OCI-LY1 (cell line): ENCODE measurements at regions not wholly inside any gene's neighbourhood (a gene's known extent, or its start where the extent isn't known, plus 50 kb on each side); places are given as distances from the start of the nearest gene placed in this dataset.

ENCODE experiments used
- H2AFZ ChIP-seq: fragments of 200-600 bp; sonication (generic), shearing (Covaris generic); 2 replicates; pipeline ENCODE4 v1.6.0; 2014; ENCODE audit warnings: antibody characterized with exemption, mild to moderate bottlenecking, low read length
- H3F3A ChIP-seq: fragments of 200-600 bp; sonication (generic), shearing (Covaris generic); 2 replicates; pipeline ENCODE4 v1.6.0; 2014; ENCODE audit warnings: mild to moderate bottlenecking, antibody characterized with exemption, low read length, moderate library complexity; ENCODE audit not compliant: insufficient read depth
- H3K27ac ChIP-seq: fragments of 200-600 bp; sonication (generic); 2 replicates; pipeline ENCODE4 v1.5.1; 2014; ENCODE audit warnings: low read length, mixed run types, mild to moderate bottlenecking, low read depth; ENCODE audit not compliant: poor library complexity, severe bottlenecking
- H3K27me3 ChIP-seq: fragments of 200-600 bp; sonication (generic); 2 replicates; pipeline ENCODE4 v1.6.0; 2014; ENCODE audit warnings: antibody characterized with exemption, mild to moderate bottlenecking, low read length, moderate library complexity; ENCODE audit not compliant: insufficient read depth
- H3K36me3 ChIP-seq: fragments of 200-600 bp; sonication (generic); 2 replicates; pipeline ENCODE4 v1.6.1; 2014; ENCODE audit warnings: mild to moderate bottlenecking, antibody characterized with exemption, low read length, moderate library complexity, mixed read lengths; ENCODE audit not compliant: insufficient read depth
- H3K4me1 ChIP-seq: fragments of 200-600 bp; sonication (generic); 2 replicates; pipeline ENCODE4 v1.5.1; 2014; ENCODE audit warnings: mild to moderate bottlenecking, low read length, moderate library complexity; ENCODE audit not compliant: insufficient read depth, severe bottlenecking
- H3K4me2 ChIP-seq: fragments of 200-600 bp; sonication (generic), shearing (Covaris generic); 2 replicates; pipeline ENCODE4 v1.6.1; 2014; ENCODE audit warnings: low read length
- H3K4me3 ChIP-seq: fragments of 200-600 bp; sonication (generic); 2 replicates; pipeline ENCODE4 v1.5.1; 2014; ENCODE audit warnings: low read length, low read depth, mild to moderate bottlenecking, mixed read lengths; ENCODE audit not compliant: poor library complexity, severe bottlenecking
- H3K79me2 ChIP-seq: fragments of 200-600 bp; shearing (Covaris generic); 2 replicates; pipeline ENCODE4 v1.6.1; 2016; ENCODE audit warnings: mixed run types, low read length, mixed read lengths; ENCODE audit not compliant: insufficient read depth
- H3K9ac ChIP-seq: fragments of 200-600 bp; sonication (generic), shearing (Covaris generic); 2 replicates; pipeline ENCODE4 v1.6.1; 2014; ENCODE audit warnings: mild to moderate bottlenecking, low read length, mixed read lengths
- H3K9me2 ChIP-seq: fragments of 200-600 bp; sonication (generic), shearing (Covaris generic); 2 replicates; pipeline ENCODE4 v1.6.1; 2014; ENCODE audit warnings: low read depth, mild to moderate bottlenecking, low read length, mixed read lengths
- H3K9me3 ChIP-seq: fragments of 200-600 bp; shearing (Covaris generic); 2 replicates; pipeline ENCODE4 v1.6.1; 2014; ENCODE audit warnings: low read length, mixed read lengths
- H4K20me1 ChIP-seq: fragments of 200-600 bp; sonication (generic), shearing (Covaris generic); 2 replicates; pipeline ENCODE4 v1.6.0; 2016; ENCODE audit warnings: mild to moderate bottlenecking, low read length; ENCODE audit not compliant: insufficient read depth
- EZH2 ChIP-seq: fragments of 200-600 bp; sonication (generic), shearing (Covaris generic); IDR thresholded peaks from 2 replicates; pipeline ENCODE4 v1.8.0; 2017; ENCODE audit warnings: borderline replicate concordance, mixed run types, mild to moderate bottlenecking, antibody characterized with exemption, low read length, moderate library complexity, mixed read lengths
- TF ChIP-seq, protein P1 (sequence below): fragments of 200-600 bp; sonication (generic), shearing (Covaris generic); IDR thresholded peaks from 2 replicates; pipeline ENCODE4 v1.5.1; 2017; ENCODE audit warnings: mild to moderate bottlenecking, antibody characterized with exemption, low read length, moderate library complexity, mixed read lengths

DNA sequence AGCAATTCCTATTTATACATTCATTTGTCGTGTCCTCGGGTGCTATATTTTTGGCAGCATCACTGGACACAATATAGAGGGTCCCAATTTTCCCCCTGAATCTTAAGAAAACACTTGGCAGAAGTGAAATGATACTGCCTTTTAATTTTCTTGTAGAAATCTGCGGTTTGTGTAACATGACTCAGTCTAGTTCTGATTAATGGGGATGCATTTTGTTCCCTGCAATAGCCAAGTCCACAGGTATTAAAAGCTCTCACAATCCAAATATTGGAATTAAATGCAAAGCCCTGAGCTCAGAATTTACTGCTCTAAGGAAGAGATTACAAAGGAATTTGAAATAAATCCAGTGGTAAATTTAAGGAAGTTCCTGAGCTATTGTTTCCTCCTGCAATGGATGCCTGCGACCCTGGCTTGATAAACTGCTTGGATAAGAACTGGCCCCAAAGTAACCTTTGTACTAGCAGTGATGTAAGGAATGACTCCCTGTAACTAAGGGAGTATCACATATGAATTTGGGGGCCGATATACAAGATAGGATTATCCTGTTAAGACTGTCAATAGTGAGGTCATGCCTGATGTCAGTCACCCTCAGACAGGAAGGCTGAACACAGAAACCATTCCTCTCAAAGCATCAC is 349.7 kb upstream of the C1orf87 start:
- no peaks in the 10 kb centered on the region for H3K4me1 ChIP-seq
- no peak overlapping the region for H3K4me2 ChIP-seq
- no peak overlapping the region for H3K4me3 ChIP-seq
- no peaks in the 10 kb centered on the region for H3K79me2 ChIP-seq
- no peak overlapping the region for H3K27ac ChIP-seq
- H3K9me2 ChIP-seq: no peaks in the 10 kb centered on the region
- H3K27me3 ChIP-seq: no peaks in the 10 kb centered on the region
- no peaks in the 10 kb centered on the region for H3F3A ChIP-seq
- no peak overlapping the region for H2AFZ ChIP-seq
- no peaks in the 10 kb centered on the region for H3K9me3 ChIP-seq
- no peaks in the 10 kb centered on the region for H3K36me3 ChIP-seq
- H3K9ac ChIP-seq: no peak overlapping the region
- no peak for TF ChIP-seq EZH2
- TF ChIP-seq, protein P1, sequence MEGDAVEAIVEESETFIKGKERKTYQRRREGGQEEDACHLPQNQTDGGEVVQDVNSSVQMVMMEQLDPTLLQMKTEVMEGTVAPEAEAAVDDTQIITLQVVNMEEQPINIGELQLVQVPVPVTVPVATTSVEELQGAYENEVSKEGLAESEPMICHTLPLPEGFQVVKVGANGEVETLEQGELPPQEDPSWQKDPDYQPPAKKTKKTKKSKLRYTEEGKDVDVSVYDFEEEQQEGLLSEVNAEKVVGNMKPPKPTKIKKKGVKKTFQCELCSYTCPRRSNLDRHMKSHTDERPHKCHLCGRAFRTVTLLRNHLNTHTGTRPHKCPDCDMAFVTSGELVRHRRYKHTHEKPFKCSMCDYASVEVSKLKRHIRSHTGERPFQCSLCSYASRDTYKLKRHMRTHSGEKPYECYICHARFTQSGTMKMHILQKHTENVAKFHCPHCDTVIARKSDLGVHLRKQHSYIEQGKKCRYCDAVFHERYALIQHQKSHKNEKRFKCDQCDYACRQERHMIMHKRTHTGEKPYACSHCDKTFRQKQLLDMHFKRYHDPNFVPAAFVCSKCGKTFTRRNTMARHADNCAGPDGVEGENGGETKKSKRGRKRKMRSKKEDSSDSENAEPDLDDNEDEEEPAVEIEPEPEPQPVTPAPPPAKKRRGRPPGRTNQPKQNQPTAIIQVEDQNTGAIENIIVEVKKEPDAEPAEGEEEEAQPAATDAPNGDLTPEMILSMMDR: no peak
- no peaks in the 10 kb centered on the region for H4K20me1 ChIP-seq

DNA sequence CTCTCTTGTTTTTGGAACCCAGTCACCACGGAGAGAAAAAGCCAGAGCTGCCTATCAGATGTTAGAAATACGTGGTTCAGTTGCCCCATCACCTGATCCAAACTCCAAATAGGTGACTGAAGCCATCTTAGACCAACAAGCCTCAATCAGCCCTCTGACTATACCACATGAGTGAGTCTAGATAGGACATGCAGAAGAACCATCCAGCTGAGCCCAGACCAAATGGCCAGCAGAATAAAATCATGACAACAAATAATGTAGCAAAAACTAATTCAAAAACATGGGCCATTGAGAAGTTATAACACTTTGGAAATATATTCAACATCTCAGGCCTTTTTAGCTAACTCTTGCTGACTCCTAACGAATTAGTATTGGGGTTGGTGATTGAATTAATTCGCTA is 348.4 kb upstream of the C1orf87 start:
- H4K20me1 ChIP-seq: no peaks in the 10 kb centered on the region

DNA sequence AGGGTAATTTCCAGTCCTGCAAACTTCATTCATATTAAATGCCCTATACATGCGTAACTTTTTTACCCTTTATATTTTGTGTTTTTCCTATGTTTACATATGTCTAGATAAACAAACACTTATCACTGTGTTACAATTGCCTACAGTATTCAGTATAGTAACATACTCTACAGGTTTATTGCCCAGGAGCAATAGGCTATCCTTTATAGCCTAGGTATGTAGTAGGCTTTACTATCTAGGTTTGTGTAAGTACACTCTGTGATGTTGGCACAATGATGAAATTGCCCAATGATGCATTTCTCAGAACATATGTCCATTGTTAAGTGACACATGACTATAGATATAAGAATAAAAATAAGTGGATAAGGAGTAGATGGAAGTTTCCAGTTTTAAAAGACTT is 345.5 kb upstream of the C1orf87 start:
- Histone ChIP-seq H2AFZ (no peak overlapping the region), H3F3A (no peaks in the 10 kb centered on the region), H3K27me3 (no peaks in the 10 kb centered on the region), H3K4me2 (no peak overlapping the region), H3K27ac (no peak overlapping the region), H4K20me1 (no peaks in the 10 kb centered on the region), H3K4me3 (no peak overlapping the region), H3K9me2 (no peaks in the 10 kb centered on the region), H3K79me2 (no peaks in the 10 kb centered on the region), H3K9ac (no peak overlapping the region), H3K36me3 (no peaks in the 10 kb centered on the region), H3K4me1 (no peaks in the 10 kb centered on the region), H3K9me3 (no peaks in the 10 kb centered on the region)
- TF ChIP-seq, protein P1: no peak
- no peak for TF ChIP-seq EZH2

More for the DNA sequence above, 348.4 kb upstream of the C1orf87 start:
- no peaks in the 10 kb centered on the region for H3K9me2 ChIP-seq
- H3K27ac ChIP-seq: no peak overlapping the region
- H3F3A ChIP-seq: no peaks in the 10 kb centered on the region
- H3K9me3 ChIP-seq: no peaks in the 10 kb centered on the region
- no peaks in the 10 kb centered on the region for H3K79me2 ChIP-seq
- H3K4me1 ChIP-seq: no peaks in the 10 kb centered on the region
- no peak for TF ChIP-seq EZH2
- TF ChIP-seq, protein P1: no peak
- H3K27me3 ChIP-seq: no peaks in the 10 kb centered on the region
- no peak overlapping the region for H3K4me3 ChIP-seq
- H3K36me3 ChIP-seq: no peaks in the 10 kb centered on the region
- no peak overlapping the region for H2AFZ ChIP-seq
- H3K4me2 ChIP-seq: no peak overlapping the region
- no peak overlapping the region for H3K9ac ChIP-seq
